Epithelial cell of proximal tubule (primary cell): ENCODE measurements at regions not wholly inside any gene's neighbourhood (a gene's known extent, or its start where the extent isn't known, plus 50 kb on each side); places are given as distances from the start of the nearest gene placed in this dataset.
"Not testable (repeated sequence)": the region's sequence is repeated elsewhere in the genome, so short reads cannot be mapped to it uniquely, and the experiment has no call there.

ENCODE experiments used
- DNase-seq: peaks from one replicate; pipeline ENCODE4 v3.0.0-alpha.2; 2011; ENCODE audit warnings: low read depth
- H3K4me3 ChIP-seq: 2 replicates; pipeline ENCODE4 v1.5.1; 2011; ENCODE audit warnings: low read depth, mild to moderate bottlenecking, low read length
- CTCF ChIP-seq: conservative IDR thresholded peaks from 2 replicates; pipeline ENCODE4 v1.5.1; 2012; ENCODE audit warnings: low read depth, mild to moderate bottlenecking, low read length

GRCh38 chrX:55813150-55813549 lies 95.6 kb downstream of the RRAGB start:
- DNase-seq = no peak
- TF ChIP-seq CTCF = no peak

DNA sequence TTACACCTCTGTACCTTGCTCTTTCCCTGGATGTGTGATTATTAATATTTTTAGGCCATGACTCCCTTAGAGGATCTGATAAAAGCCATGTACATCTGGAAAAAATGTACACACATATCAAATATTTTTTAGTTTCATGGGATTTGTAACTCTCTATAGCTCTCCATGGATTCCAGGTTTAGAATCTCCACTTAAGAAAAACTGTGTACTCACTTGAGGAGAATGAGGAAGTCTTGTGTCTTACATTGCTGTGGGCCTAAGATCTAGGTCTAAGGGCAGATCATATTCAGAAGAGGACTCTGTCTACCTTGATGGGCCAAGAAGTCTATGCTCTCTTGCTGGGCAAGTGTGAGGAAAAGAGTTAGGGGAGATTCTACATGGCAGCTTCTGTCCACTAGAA lies 98.0 kb downstream of the RRAGB start:
- no peak for TF ChIP-seq CTCF
- H3K4me3 ChIP-seq = no peak overlapping the region
- no peak for DNase-seq

More at GRCh38 chrX:55813150-55813549, 95.6 kb downstream of the RRAGB start:
- no peak overlapping the region for H3K4me3 ChIP-seq

DNA sequence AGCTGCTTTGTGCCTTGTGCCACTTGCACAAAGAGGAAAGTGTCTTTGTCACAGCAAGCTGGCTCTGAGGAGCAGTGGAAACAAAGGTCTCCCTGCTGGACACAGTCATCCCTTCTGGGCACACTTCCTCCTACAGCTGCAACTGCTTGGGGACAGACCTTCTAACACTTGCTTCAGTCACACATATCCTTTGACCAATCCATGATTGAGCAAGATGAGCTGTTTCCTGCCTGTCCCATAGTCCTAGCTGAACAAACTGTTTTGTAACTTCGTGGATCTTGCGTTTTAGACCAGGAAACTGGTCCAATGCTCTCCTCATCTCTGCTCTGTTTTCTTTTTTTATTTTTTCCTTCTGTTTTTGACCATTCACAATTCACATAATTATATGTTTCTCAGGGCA lies 98.5 kb downstream of the RRAGB start:
- DNase-seq = no peak
- no peak for TF ChIP-seq CTCF
- no peak overlapping the region for H3K4me3 ChIP-seq

GRCh38 chrX:55818673-55819375 lies 101.3 kb downstream of the RRAGB start:
- no peak for TF ChIP-seq CTCF
- H3K4me3 ChIP-seq = no peak overlapping the region
- DNase-seq = no peak

- DNase-seq = no peak
- H3K4me3 ChIP-seq = no peak overlapping the region
- peak; percentile 13 for TF ChIP-seq CTCF
Observed at GRCh38 chrX:55839485-55839884, 121.9 kb downstream of the RRAGB start.

- no peak overlapping the region for H3K4me3 ChIP-seq
- TF ChIP-seq CTCF = no peak
- no peak for DNase-seq
Observed at GRCh38 chrX:55841962-55842752, 124.6 kb downstream of the RRAGB start.

DNA sequence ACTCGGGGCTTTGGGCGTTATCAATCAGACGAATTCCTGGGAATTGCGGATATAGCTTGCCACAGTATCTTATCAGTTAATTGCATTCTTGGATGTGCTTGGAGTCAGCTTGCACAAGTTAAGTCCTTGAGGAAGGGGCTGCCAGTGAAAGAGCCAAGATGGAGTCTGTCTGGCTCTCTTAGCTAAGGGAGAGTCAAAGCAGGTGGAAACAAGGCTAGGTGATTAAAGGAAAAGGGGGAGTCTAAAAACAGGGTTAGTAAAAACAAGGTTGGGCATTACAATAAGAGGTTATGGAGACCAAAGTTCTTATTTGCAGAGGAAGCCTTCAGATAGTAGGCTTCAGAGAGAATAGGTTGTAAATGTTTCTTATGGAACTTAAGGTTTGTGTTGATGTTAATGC lies 149.2 kb downstream of the RRAGB start:
- not testable (repeated sequence) for H3K4me3 ChIP-seq, DNase-seq
